Right atrium auricular region (tissue), 2 donors: ENCODE measurements at regions not wholly inside any gene's neighbourhood (a gene's known extent, or its start where the extent isn't known, plus 50 kb on each side); places are given as distances from the start of the nearest gene placed in this dataset.

Experiments
- DNase-seq: peaks from one replicate; pipeline ENCODE4 v3.0.0-alpha.2; 2019; ENCODE audit warnings: low spot score
- H3K27ac ChIP-seq, 2 donors: fragments of 200-600 bp; sonication (generic); 1 replicate in 1 of 2; 2 replicates in 1 of 2; pipeline ENCODE4 v1.5.1; 2016 to 2019
- H3K27me3 ChIP-seq, 2 donors: fragments of 200-600 bp; sonication (generic); one replicate each; pipeline versions ENCODE4 v1.5.1 to v1.6.0; 2017 to 2019
- H3K36me3 ChIP-seq: fragments of 200-600 bp; sonication (generic); one replicate; pipeline ENCODE4 v1.5.1; 2016
- H3K4me1 ChIP-seq, 2 donors: fragments of 200-600 bp; sonication (generic); one replicate each; pipeline versions ENCODE4 v1.5.1 to v1.6.0; 2017 to 2019
- H3K4me3 ChIP-seq, 2 donors: fragments of 200-600 bp; sonication (generic); 1 replicate in 1 of 2; 2 replicates in 1 of 2; pipeline ENCODE4 v1.5.1; 2017 to 2019; ENCODE audit warnings: mild to moderate bottlenecking in 1 of 2, moderate library complexity in 1 of 2
- H3K9me3 ChIP-seq, 2 donors: fragments of 200-600 bp; sonication (generic); one replicate each; pipeline ENCODE4 v1.5.1; 2019
- CTCF ChIP-seq, 2 donors: fragments of 200-600 bp; sonication (generic); IDR thresholded peaks; one replicate each; pipeline ENCODE4 v1.5.1; 2019; ENCODE audit warnings: antibody characterized with exemption in 2 of 2

- Histone ChIP-seq H3K4me1 (no peaks in the 10 kb centered on the region), H3K27ac (no peak overlapping the region), H3K4me3 (no peak overlapping the region), H3K9me3 (no peaks in the 10 kb centered on the region), H3K36me3 (no peaks in the 10 kb centered on the region), H3K27me3 (no peaks in the 10 kb centered on the region)
- TF ChIP-seq CTCF (IDR thresholded peaks at IDR 0.05) = no peak
- DNase-seq = no peak
These were observed 317.7 kb downstream of the GLRX3 start for GRCh38 chr10:130453721-130454542.

- H3K27me3 ChIP-seq = no peaks in the 10 kb centered on the region
These were observed 318.4 kb downstream of the GLRX3 start for GRCh38 chr10:130454543-130455000.

GRCh38 chr10:130455111-130455695 lies 319.0 kb downstream of the GLRX3 start:
- DNase-seq = peak; percentile 18
- no peak for TF ChIP-seq CTCF (IDR thresholded peaks at IDR 0.05)
- no peaks in the 10 kb centered on the region for H3K9me3 ChIP-seq

More at GRCh38 chr10:130454543-130455000, 318.4 kb downstream of the GLRX3 start:
- no peak overlapping the region for H3K27ac ChIP-seq
- no peaks in the 10 kb centered on the region for H3K9me3 ChIP-seq
- H3K36me3 ChIP-seq = no peaks in the 10 kb centered on the region
- no peaks in the 10 kb centered on the region for H3K4me1 ChIP-seq
- H3K4me3 ChIP-seq = no peak overlapping the region
- DNase-seq = peak; percentile 18
- TF ChIP-seq CTCF (IDR thresholded peaks at IDR 0.05) = no peak

GRCh38 chr10:130455791-130456190 lies 319.6 kb downstream of the GLRX3 start:
- peak; percentile 23 for DNase-seq
- no peaks in the 10 kb centered on the region for H3K4me1 ChIP-seq
- H3K27ac ChIP-seq = no peak overlapping the region
- no peaks in the 10 kb centered on the region for H3K36me3 ChIP-seq
- H3K27me3 ChIP-seq = no peaks in the 10 kb centered on the region
- H3K9me3 ChIP-seq = no peaks in the 10 kb centered on the region
- TF ChIP-seq CTCF (IDR thresholded peaks at IDR 0.05) = no peak
- H3K4me3 ChIP-seq = no peak overlapping the region

More at GRCh38 chr10:130455111-130455695, 319.0 kb downstream of the GLRX3 start:
- no peak overlapping the region for H3K4me3 ChIP-seq
- no peaks in the 10 kb centered on the region for H3K36me3 ChIP-seq
- no peaks in the 10 kb centered on the region for H3K4me1 ChIP-seq
- no peaks in the 10 kb centered on the region for H3K27me3 ChIP-seq
- no peak overlapping the region for H3K27ac ChIP-seq

- no peaks in the 10 kb centered on the region for H3K36me3 ChIP-seq
- no peak for TF ChIP-seq CTCF (IDR thresholded peaks at IDR 0.05)
- H3K27ac ChIP-seq = no peak overlapping the region
- H3K4me1 ChIP-seq = no peaks in the 10 kb centered on the region
- H3K9me3 ChIP-seq = no peaks in the 10 kb centered on the region
- DNase-seq = peak; percentile 30
- no peak overlapping the region for H3K4me3 ChIP-seq
- no peaks in the 10 kb centered on the region for H3K27me3 ChIP-seq
These were observed 320.4 kb downstream of the GLRX3 start for GRCh38 chr10:130456616-130457015.
